Natural killer cell (primary cell): ENCODE measurements at regions not wholly inside any gene's neighbourhood (a gene's known extent, or its start where the extent isn't known, plus 50 kb on each side); places are given as distances from the start of the nearest gene placed in this dataset.

Experiments used
- ATAC-seq, 3 donors: fragments of 150-1000 bp in 2 of 3; fragments of 200-7000 bp in 1 of 3; cut with Tn5 transposase; 1 replicate in 1 of 3; 2 replicates in 2 of 3; pipeline ENCODE4 v1.10.0; 2021; ENCODE audit warnings: mild to moderate bottlenecking in 2 of 3, moderate library complexity in 2 of 3
- DNase-seq, 2 donors: peaks; one replicate each; pipeline versions ENCODE4 v3.0.0 to v3.0.0-alpha.2; 2013 to 2021; ENCODE audit warnings: mixed read lengths in 1 of 2
- H3K27ac ChIP-seq: one replicate; pipeline ENCODE4 v1.5.1; 2013; ENCODE audit warnings: mild to moderate bottlenecking, low read length
- H3K27me3 ChIP-seq: one replicate; pipeline ENCODE4 v1.6.1; 2013; ENCODE audit warnings: low read length; ENCODE audit not compliant: control insufficient read depth, insufficient read depth
- H3K36me3 ChIP-seq: one replicate; pipeline ENCODE4 v1.6.1; 2013; ENCODE audit warnings: low read length; ENCODE audit not compliant: control insufficient read depth, insufficient read depth
- H3K4me1 ChIP-seq: one replicate; pipeline ENCODE4 v1.6.1; 2013; ENCODE audit warnings: low read length; ENCODE audit not compliant: control insufficient read depth, insufficient read depth
- H3K4me3 ChIP-seq: one replicate; pipeline ENCODE4 v1.5.1; 2013; ENCODE audit warnings: low read length
- H3K9me3 ChIP-seq: one replicate; pipeline ENCODE4 v1.6.1; 2013; ENCODE audit warnings: low read length; ENCODE audit not compliant: control insufficient read depth, insufficient read depth
- H3K27ac Mint-ChIP-seq, 2 donors: one replicate each; pipeline ENCODE4 v1.8.0; 2022; ENCODE audit warnings: mild to moderate bottlenecking in 2 of 2, mixed read lengths in 2 of 2, moderate library complexity in 1 of 2
- H3K27me3 Mint-ChIP-seq, 2 donors: one replicate each; pipeline ENCODE4 v1.8.0; 2022; ENCODE audit warnings: low read depth in 2 of 2, mixed read lengths in 2 of 2
- H3K36me3 Mint-ChIP-seq: one replicate; pipeline ENCODE4 v1.8.0; 2022; ENCODE audit warnings: mixed read lengths
- H3K4me1 Mint-ChIP-seq, 2 donors: one replicate each; pipeline ENCODE4 v1.8.0; 2022; ENCODE audit warnings: mixed read lengths in 2 of 2
- H3K4me3 Mint-ChIP-seq: one replicate; pipeline ENCODE4 v1.8.0; 2022; ENCODE audit warnings: mild to moderate bottlenecking, moderate library complexity, mixed read lengths
- H3K9me3 Mint-ChIP-seq, 2 donors: one replicate each; pipeline ENCODE4 v1.8.0; 2022; ENCODE audit warnings: mixed read lengths in 2 of 2
- whole genome bisulfite sequencing: methylation state at CpG from one replicate; pipeline ENCODE4 v1.1.7; 2013; ENCODE audit warnings: missing lambda C conversion rate; ENCODE audit not compliant: insufficient coverage; 5-methylcytosine and 5-hydroxymethylcytosine counted together
- intact Hi-C: fragments of 100-400 bp; cut with micrococcal nuclease; formaldehyde crosslinking; loops from one replicate; pipeline ENCODE4 v1.14.2; 2022
- TF ChIP-seq, protein P1 (sequence below): fragments of 200-600 bp; IDR thresholded peaks from one replicate; pipeline ENCODE4 v1.8.0; 2022; ENCODE audit warnings: antibody characterized with exemption

DNA sequence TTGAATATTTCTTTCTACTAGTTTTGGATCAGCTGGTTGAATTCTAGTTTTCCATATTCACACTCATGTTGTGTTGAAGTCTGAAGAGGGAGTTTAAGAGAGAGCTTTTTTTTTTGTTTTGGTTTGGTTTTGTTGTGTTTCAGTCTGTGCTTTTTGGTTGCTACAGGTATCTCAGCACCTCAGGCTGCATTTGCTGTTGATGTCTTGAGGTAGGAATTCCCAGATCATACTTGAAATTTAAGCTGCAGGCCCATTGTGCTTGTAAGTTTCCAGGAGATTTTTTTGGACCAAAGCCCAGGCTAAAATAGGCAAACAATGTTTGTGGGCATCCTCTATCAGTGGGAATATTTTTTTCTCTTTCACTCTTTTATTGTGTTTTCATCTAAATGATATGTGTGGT, 190.2 kb upstream of the AGA start:
- TF ChIP-seq, protein P1, sequence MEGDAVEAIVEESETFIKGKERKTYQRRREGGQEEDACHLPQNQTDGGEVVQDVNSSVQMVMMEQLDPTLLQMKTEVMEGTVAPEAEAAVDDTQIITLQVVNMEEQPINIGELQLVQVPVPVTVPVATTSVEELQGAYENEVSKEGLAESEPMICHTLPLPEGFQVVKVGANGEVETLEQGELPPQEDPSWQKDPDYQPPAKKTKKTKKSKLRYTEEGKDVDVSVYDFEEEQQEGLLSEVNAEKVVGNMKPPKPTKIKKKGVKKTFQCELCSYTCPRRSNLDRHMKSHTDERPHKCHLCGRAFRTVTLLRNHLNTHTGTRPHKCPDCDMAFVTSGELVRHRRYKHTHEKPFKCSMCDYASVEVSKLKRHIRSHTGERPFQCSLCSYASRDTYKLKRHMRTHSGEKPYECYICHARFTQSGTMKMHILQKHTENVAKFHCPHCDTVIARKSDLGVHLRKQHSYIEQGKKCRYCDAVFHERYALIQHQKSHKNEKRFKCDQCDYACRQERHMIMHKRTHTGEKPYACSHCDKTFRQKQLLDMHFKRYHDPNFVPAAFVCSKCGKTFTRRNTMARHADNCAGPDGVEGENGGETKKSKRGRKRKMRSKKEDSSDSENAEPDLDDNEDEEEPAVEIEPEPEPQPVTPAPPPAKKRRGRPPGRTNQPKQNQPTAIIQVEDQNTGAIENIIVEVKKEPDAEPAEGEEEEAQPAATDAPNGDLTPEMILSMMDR = no peak
- ATAC-seq (no peak), DNase-seq (no peak)
- Mint-ChIP-seq H3K36me3 (no peaks in the 10 kb centered on the region), H3K9me3 (peaks cover 4 to 14% of the 10 kb centered on the region in 2 donors), H3K27ac (no peak overlapping the region), H3K4me3 (no peak overlapping the region), H3K27me3 (no peaks in the 10 kb centered on the region), H3K4me1 (no peaks in the 10 kb centered on the region)
- Histone ChIP-seq H3K4me3 (no peak overlapping the region), H3K27ac (no peak overlapping the region), H3K27me3 (no peaks in the 10 kb centered on the region), H3K36me3 (no peaks in the 10 kb centered on the region), H3K9me3 (no peaks in the 10 kb centered on the region), H3K4me1 (no peaks in the 10 kb centered on the region)
- intact Hi-C loops = no loop called here

DNA sequence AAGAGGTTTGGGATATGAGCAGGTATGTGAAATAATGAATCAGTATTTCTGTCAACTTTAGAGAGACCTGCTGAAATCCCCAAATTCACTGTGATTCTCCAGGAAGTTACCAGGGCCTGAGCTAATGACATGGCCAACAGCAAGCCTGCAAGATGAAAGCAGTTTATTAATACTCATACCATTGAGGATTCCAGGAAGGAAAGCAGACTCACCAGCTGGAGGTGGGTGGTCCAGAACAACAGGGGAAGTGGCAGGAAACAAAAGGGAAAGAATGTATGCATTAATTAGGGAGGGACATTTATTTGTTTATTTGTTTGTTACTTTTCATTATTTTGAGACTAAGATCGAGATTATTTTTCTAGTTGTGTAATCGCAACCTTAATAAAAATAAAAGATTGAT, 196.6 kb upstream of the AGA start:
- H3K27ac Mint-ChIP-seq = no peak overlapping the region
- H3K4me3 Mint-ChIP-seq = no peak overlapping the region
- Histone ChIP-seq H3K27ac (no peak overlapping the region), H3K4me1 (no peaks in the 10 kb centered on the region), H3K36me3 (no peaks in the 10 kb centered on the region), H3K4me3 (no peak overlapping the region), H3K27me3 (no peaks in the 10 kb centered on the region), H3K9me3 (no peaks in the 10 kb centered on the region)
- ATAC-seq (no peak), DNase-seq (no peak)
- H3K36me3 Mint-ChIP-seq = no peaks in the 10 kb centered on the region
- intact Hi-C loops = no loop called here
- H3K9me3 Mint-ChIP-seq = peaks cover 10 to 17% of the 10 kb centered on the region in 2 donors
- no peaks in the 10 kb centered on the region for H3K27me3 Mint-ChIP-seq
- no CpG with 5 or more reads among the region's 2 CpGs for WGBS
- no peaks in the 10 kb centered on the region for H3K4me1 Mint-ChIP-seq
- TF ChIP-seq, protein P1 = no peak

DNA sequence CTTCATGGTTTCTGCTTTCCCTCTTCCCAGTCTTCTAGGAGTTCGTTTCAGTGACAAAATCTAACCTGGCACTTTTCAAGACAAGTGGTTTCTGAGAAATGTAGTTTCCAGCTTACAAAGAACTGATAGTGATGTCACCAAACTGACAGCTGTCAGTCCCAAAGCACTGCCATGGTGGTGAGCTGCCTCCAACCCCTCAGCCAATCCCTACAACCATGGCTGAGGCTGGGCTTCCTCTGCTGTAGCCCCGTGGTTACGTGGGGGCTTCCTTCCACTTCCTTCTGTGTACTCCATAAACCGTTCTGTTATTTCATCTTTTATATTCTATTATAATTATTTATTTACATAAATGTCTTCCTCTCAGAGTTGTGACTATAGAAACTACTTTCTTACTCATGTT, 198.6 kb upstream of the AGA start:
- H3K27ac Mint-ChIP-seq = no peak overlapping the region
- no peaks in the 10 kb centered on the region for H3K36me3 Mint-ChIP-seq
- no peak overlapping the region for H3K4me3 Mint-ChIP-seq
- no peak overlapping the region for H3K4me3 ChIP-seq
- no peaks in the 10 kb centered on the region for H3K4me1 Mint-ChIP-seq
- peaks cover 10 to 13% of the 10 kb centered on the region in 2 donors for H3K9me3 Mint-ChIP-seq
- H3K4me1 ChIP-seq = no peaks in the 10 kb centered on the region
- TF ChIP-seq, protein P1 = no peak
- no peaks in the 10 kb centered on the region for H3K27me3 Mint-ChIP-seq
- H3K9me3 ChIP-seq = no peaks in the 10 kb centered on the region
- 38% methylated on average over 1 of the region's 4 CpGs for WGBS
- DNase-seq (no peak), ATAC-seq (no peak)
- no peak overlapping the region for H3K27ac ChIP-seq
- H3K36me3 ChIP-seq = no peaks in the 10 kb centered on the region
- intact Hi-C loops = no loop called here
- no peaks in the 10 kb centered on the region for H3K27me3 ChIP-seq

DNA sequence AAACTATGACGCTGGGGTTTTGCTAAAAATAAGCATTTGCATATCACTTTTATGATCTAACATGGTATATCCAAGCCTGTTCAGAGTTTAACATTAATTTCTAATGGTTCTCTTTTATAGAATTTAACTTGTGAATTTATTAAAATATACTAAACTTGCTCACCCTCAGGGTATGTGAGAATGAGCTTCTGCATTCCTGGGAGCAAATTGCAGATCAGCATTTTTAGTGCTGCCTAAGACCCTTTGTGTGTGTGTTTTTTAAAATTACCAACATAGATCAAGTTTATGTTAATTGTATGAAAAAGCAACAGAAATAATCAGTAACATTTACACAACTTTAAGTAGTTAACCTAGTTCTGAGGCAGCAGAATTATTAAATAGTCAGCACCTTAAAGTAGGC, 218.0 kb upstream of the AGA start:
- H3K4me1 Mint-ChIP-seq = no peaks in the 10 kb centered on the region

More for the DNA sequence above, 218.0 kb upstream of the AGA start:
- no peaks in the 10 kb centered on the region for H3K36me3 Mint-ChIP-seq
- intact Hi-C loops = no loop called here
- Histone ChIP-seq H3K4me1 (no peaks in the 10 kb centered on the region), H3K27ac (no peak overlapping the region), H3K36me3 (no peaks in the 10 kb centered on the region), H3K4me3 (no peak overlapping the region), H3K9me3 (no peaks in the 10 kb centered on the region), H3K27me3 (no peaks in the 10 kb centered on the region)
- H3K27me3 Mint-ChIP-seq = no peaks in the 10 kb centered on the region
- H3K4me3 Mint-ChIP-seq = no peak overlapping the region
- TF ChIP-seq, protein P1 = no peak
- WGBS = no CpG with 5 or more reads among the region's 1 CpG
- H3K27ac Mint-ChIP-seq = no peak overlapping the region
- ATAC-seq (no peak), DNase-seq (no peak)
- peaks cover 10 to 19% of the 10 kb centered on the region in 2 donors for H3K9me3 Mint-ChIP-seq
